Thymus (tissue), 11 donors: ENCODE measurements at regions not wholly inside any gene's neighbourhood (a gene's known extent, or its start where the extent isn't known, plus 50 kb on each side); places are given as distances from the start of the nearest gene placed in this dataset.
"Not testable (repeated sequence)": the region's sequence is repeated elsewhere in the genome, so short reads cannot be mapped to it uniquely, and the experiment has no call there.

ENCODE experiments used
- DNase-seq, 9 donors: peaks; one replicate each; pipeline ENCODE4 v3.0.0-alpha.2; 2013; ENCODE audit warnings: low spot score in 9 of 9, low read depth in 6 of 9, missing footprints in 1 of 9
- H3K27ac ChIP-seq, 2 donors: one replicate each; pipeline ENCODE4 v1.5.1; 2013; ENCODE audit warnings: control low read depth in 1 of 2, low read depth in 1 of 2, low read length in 1 of 2, mild to moderate bottlenecking in 1 of 2, moderate library complexity in 1 of 2
- H3K27me3 ChIP-seq, 2 donors: one replicate each; pipeline ENCODE4 v1.5.1; 2013; ENCODE audit warnings: low read length in 1 of 2; ENCODE audit not compliant: control insufficient read depth in 2 of 2, insufficient read depth in 1 of 2
- H3K36me3 ChIP-seq, 2 donors: one replicate each; pipeline ENCODE4 v1.5.1; 2013; ENCODE audit warnings: low read length in 1 of 2, mild to moderate bottlenecking in 1 of 2, moderate library complexity in 1 of 2; ENCODE audit not compliant: control insufficient read depth in 2 of 2, insufficient read depth in 2 of 2
- H3K4me1 ChIP-seq, 2 donors: one replicate each; pipeline ENCODE4 v1.5.1; 2013; ENCODE audit warnings: low read length in 2 of 2; ENCODE audit not compliant: control insufficient read depth in 2 of 2, insufficient read depth in 2 of 2
- H3K4me3 ChIP-seq, 2 donors: one replicate each; pipeline ENCODE4 v1.5.1; 2013; ENCODE audit warnings: low read length in 2 of 2, control low read depth in 1 of 2, mild to moderate bottlenecking in 1 of 2
- H3K9me3 ChIP-seq, 2 donors: one replicate each; pipeline ENCODE4 v1.5.1; 2013; ENCODE audit warnings: low read length in 1 of 2, mild to moderate bottlenecking in 1 of 2; ENCODE audit not compliant: control insufficient read depth in 2 of 2, insufficient read depth in 1 of 2
- WGBS: extraction: QIAGEN DNeasy Blood & Tissue Kit; methylation state at CpG from one replicate; pipeline ENCODE4 v1.1.7; 2013; 5-methylcytosine and 5-hydroxymethylcytosine counted together
- donor health status: healthy.

DNA sequence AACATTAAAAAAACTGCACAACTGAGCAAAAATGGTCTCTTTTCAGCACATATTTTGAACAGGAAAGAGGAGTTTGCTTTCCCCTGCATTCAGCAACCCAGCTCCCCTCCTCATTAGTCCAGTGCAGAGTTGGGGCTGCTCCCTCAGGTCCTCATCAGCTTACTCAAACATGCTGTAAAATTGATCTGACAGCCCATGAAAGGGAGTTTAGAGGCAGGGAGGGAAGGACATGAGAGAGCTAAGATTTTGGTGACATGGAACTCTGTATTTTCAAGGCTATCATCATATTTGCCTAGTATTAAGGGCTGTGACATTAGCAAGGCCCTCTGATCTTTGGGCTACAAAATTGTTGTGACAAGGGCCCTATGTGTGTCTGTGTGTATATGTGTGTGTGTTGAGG is 205.6 kb upstream of the TAPT1 start:
- H3K27me3 ChIP-seq: no peaks in the 10 kb centered on the region
- no peaks in the 10 kb centered on the region for H3K36me3 ChIP-seq
- no peaks in the 10 kb centered on the region for H3K9me3 ChIP-seq
- H3K27ac ChIP-seq: no peak overlapping the region
- no peak overlapping the region for H3K4me3 ChIP-seq
- no peaks in the 10 kb centered on the region for H3K4me1 ChIP-seq
- no peak for DNase-seq

DNA sequence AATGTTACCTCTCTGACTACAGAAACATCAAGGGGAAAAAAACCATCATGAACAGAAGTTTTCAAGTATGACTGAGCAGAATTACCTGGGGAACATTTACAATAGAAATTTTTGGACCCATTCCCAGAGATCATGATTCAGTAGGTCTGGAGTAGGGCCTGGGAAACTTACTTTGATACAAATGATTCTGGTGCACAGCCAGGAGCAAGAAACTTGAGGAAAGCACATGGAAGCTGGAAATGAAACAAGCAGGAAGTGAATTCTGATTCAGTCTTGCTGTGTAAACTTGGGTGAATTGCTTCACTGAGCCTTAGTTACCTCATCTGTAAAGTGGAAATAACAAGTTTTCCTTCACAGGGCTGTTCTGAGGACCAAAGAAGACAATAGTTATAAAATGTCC is 192.5 kb upstream of the TAPT1 start:
- H3K27ac ChIP-seq: no peak overlapping the region
- DNase-seq: no peak
- no peaks in the 10 kb centered on the region for H3K27me3 ChIP-seq
- no peaks in the 10 kb centered on the region for H3K9me3 ChIP-seq
- H3K36me3 ChIP-seq: no peaks in the 10 kb centered on the region
- no peak overlapping the region for H3K4me3 ChIP-seq
- no peaks in the 10 kb centered on the region for H3K4me1 ChIP-seq

DNA sequence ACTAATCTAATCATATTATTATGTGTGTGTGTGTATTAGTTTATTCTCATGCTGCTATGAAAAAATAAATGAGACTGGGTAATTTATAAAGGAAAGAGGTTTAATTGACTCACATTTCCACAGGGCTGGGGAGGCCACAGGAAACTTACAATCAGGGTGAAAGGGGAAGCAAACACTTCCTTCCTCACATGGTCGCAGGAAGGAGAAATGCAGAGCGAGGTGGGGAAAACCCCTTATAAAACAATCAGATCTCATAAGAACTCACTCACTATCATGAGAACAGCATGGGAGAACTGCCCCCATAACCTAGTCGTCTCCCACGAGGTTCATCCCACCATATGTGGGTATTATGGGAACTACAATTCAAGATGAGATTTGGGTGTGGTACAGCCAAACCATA is 190.9 kb upstream of the TAPT1 start:
- no peak for DNase-seq
- no peaks in the 10 kb centered on the region for H3K27me3 ChIP-seq
- 61% methylated on average over 4 of the region's 4 CpGs for WGBS

DNA sequence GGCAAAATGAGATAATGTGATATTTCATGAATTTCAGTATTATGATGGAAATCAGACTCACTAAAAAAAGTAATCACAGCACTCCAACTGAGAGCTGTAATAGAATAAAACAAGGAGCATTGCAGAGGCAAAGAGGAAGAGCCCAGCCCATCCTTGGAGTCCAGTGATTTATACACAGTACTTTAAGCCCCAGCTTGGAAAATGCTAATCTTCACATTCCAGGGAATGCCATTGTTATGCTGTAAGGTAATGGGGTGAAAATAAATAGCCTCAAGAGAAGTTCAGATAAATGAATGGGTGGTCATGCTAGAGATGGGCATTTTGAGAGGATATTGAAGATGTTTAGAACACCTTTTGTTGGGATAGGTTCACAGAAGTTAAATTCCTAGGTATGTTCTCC is 190.3 kb upstream of the TAPT1 start:
- Histone ChIP-seq H3K4me1 (no peaks in the 10 kb centered on the region), H3K27me3 (no peaks in the 10 kb centered on the region), H3K4me3 (no peak overlapping the region), H3K27ac (no peak overlapping the region), H3K9me3 (no peaks in the 10 kb centered on the region), H3K36me3 (no peaks in the 10 kb centered on the region)
- no peak for DNase-seq

More for the DNA sequence above, 190.9 kb upstream of the TAPT1 start:
- H3K27ac ChIP-seq: no peak overlapping the region
- no peak overlapping the region for H3K4me3 ChIP-seq
- no peaks in the 10 kb centered on the region for H3K4me1 ChIP-seq
- no peaks in the 10 kb centered on the region for H3K36me3 ChIP-seq
- no peaks in the 10 kb centered on the region for H3K9me3 ChIP-seq

DNA sequence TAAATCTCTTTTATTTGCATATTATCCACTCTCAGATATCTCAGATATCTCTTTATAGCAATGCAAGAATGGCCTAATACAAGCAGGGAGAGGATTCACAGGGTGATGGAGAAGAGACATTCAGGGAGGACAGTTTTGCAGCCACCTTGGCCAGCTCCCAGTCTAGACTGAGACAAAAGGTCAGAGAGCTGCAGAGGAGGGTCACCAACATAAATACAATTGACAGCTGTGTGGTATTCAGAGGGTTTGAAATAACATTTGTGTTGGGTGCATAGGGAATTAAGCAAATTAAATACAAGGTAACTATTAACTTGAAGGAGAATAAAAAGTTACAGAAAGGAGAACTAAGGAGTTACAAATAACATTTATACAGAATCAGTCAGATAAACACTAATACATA is 189.5 kb upstream of the TAPT1 start:
- no peak for DNase-seq
- Histone ChIP-seq H3K4me3 (no peak overlapping the region), H3K9me3 (no peaks in the 10 kb centered on the region), H3K36me3 (no peaks in the 10 kb centered on the region), H3K27ac (no peak overlapping the region), H3K27me3 (no peaks in the 10 kb centered on the region), H3K4me1 (no peaks in the 10 kb centered on the region)

DNA sequence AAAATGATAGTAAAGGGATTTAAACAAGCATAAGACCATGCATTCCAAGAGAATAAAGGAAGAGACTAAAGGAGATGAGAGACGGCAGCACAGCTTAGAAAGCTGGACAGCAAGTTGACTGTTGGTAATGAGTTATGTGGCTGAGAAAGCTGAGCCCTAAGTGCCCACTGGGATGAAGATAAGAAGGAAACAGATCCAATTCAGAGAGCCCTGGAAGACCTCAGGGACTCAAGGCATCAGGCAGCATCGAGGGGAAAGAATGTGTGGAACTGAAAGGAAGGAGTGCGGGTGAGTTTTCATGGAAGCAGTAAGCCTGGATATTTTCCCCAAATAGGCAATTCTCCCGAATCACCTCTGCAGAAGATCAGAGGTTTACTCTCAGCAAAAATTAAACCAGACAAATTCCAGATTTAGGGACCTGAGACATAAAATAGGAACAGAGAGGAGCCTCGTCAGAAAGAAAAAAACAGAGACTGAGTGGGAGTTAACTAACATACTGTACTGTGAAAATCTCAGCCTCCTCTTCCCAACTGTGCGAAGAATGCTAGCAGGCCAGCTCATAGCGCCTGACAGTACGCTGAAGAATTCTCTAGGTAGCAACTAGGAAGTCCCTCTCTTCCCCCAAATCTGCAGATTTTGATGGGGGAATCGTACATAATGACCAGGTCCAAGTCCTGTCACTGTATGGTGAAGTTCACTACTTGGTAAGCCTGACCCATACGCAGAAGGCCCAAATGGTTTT is 187.7 kb upstream of the TAPT1 start:
- Histone ChIP-seq H3K27me3 (no peaks in the 10 kb centered on the region), H3K27ac (no peak overlapping the region), H3K36me3 (no peaks in the 10 kb centered on the region), H3K4me1 (no peaks in the 10 kb centered on the region), H3K4me3 (no peak overlapping the region), H3K9me3 (no peaks in the 10 kb centered on the region)
- DNase-seq: no peak
- WGBS: 93% methylated on average over 10 of the region's 10 CpGs

DNA sequence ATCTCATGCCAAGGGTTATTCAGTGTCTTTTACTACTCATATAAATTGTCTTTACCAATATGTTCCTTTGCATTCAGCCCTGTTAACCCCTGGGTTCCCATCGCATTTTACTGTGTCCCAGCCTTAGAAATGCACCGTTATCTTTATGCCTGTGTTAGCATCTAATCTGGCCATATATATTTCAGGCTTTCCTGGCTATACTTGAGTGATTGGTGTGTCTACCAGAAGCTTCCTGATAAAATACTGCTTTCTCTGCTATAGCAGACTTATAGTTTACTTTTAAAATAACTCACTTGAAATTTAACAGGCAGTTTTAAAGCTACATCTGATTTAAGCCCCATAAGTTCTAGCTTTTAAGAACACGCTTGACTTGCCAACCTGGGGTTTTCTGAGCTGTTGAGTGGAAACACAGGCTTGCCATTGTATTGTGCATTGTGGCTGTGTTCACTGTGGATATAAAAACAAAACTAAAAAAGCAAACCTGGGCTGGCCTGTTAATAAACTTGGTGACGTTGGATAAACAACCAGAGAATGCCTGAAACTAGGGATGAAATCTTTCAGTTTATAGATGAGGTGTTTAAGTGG is 185.3 kb upstream of the TAPT1 start:
- Histone ChIP-seq H3K4me3 (no peak overlapping the region), H3K27me3 (no peaks in the 10 kb centered on the region)
- 97% methylated on average over 4 of the region's 4 CpGs for WGBS

DNA sequence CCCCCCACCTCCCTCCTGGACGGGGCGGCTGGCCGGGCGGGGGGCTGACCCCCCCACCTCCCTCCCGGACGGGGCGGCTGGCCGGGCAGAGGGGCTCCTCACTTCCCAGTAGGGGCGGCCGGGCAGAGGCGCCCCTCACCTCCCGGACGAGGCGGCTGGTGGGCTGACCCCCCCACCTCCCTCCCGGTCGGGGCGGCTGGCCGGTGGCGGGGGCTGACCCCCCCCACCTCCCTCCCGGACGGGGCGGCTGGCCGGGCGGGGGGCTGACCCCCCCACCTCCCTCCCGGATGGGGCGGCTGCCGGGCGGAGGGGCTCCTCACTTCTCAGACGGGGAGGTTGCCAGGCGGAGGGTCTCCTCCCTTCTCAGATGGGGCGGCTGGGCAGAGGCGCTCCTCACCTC is 166.9 kb upstream of the TAPT1 start:
- H3K9me3 ChIP-seq, H3K27me3 ChIP-seq, DNase-seq, H3K27ac ChIP-seq, H3K36me3 ChIP-seq, H3K4me1 ChIP-seq, H3K4me3 ChIP-seq: not testable (repeated sequence)
- WGBS: 95% methylated on average over 19 of the region's 32 CpGs

More for the DNA sequence above, 185.3 kb upstream of the TAPT1 start:
- DNase-seq: no peak
- no peak overlapping the region for H3K27ac ChIP-seq
- H3K9me3 ChIP-seq: no peaks in the 10 kb centered on the region
- H3K4me1 ChIP-seq: no peaks in the 10 kb centered on the region
- H3K36me3 ChIP-seq: no peaks in the 10 kb centered on the region

DNA sequence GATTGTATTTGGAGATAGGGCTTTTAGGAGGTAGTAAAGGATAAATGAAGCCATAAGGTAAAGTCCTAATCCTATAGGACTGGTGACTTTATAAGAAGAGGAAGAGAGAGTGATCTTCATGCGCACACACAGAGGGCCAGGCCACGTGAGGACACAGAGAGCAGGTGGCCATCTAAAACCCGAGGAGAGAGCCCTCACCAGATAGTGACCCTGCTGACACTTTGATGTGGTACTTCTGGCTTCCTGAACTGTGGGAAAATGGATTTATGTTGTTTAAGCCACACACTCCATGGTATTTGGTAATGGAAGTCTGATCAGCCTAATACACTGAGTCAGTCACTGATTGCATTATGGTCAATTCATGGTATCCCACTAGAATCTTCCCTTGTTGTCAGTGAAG is 164.9 kb upstream of the TAPT1 start:
- Histone ChIP-seq H3K36me3 (no peaks in the 10 kb centered on the region), H3K27me3 (no peaks in the 10 kb centered on the region), H3K4me1 (no peaks in the 10 kb centered on the region), H3K4me3 (no peak overlapping the region), H3K27ac (no peak overlapping the region), H3K9me3 (no peaks in the 10 kb centered on the region)
- 80% methylated on average over 3 of the region's 3 CpGs for WGBS
- no peak for DNase-seq
